ENCODE measurements at regions not wholly inside any gene's neighbourhood (a gene's known extent, or its start where the extent isn't known, plus 50 kb on each side); places are given as distances from the start of the nearest gene placed in this dataset.

- DNase-seq = no peak
Measured at GRCh38 chr4:34035225-34035624, 2209.1 kb downstream of the ARAP2 start.

GRCh38 chr4:34037280-34037679, 2207.0 kb downstream of the ARAP2 start:
- DNase-seq = no peak

- no peak for DNase-seq
Measured at GRCh38 chr4:34039766-34040165, 2204.5 kb downstream of the ARAP2 start.

GRCh38 chr4:34043131-34043530, 2201.2 kb downstream of the ARAP2 start:
- no peak for DNase-seq

- DNase-seq = no peak
Measured at GRCh38 chr4:34046580-34046979, 2197.7 kb downstream of the ARAP2 start.

- no peak for DNase-seq
Measured at GRCh38 chr4:34047363-34047762, 2197.0 kb downstream of the ARAP2 start.

GRCh38 chr4:34066126-34066525, 2178.2 kb downstream of the ARAP2 start:
- DNase-seq = no peak

GRCh38 chr4:34091451-34091850, 2152.9 kb downstream of the ARAP2 start:
- DNase-seq = no peak

- DNase-seq = no peak
Measured at GRCh38 chr4:34094114-34094513, 2150.2 kb downstream of the ARAP2 start.

- no peak for DNase-seq
Measured at GRCh38 chr4:34105311-34105710, 2139.0 kb downstream of the ARAP2 start.

GRCh38 chr4:34108391-34108790, 2135.9 kb downstream of the ARAP2 start:
- no peak for DNase-seq

- no peak for DNase-seq
Measured at GRCh38 chr4:34112573-34112972, 2131.7 kb downstream of the ARAP2 start.

- DNase-seq = no peak
Measured at GRCh38 chr4:34138385-34138784, 2105.9 kb downstream of the ARAP2 start.

- DNase-seq = no peak
Measured at GRCh38 chr4:34139346-34139745, 2105.0 kb downstream of the ARAP2 start.

GRCh38 chr4:34148322-34148908, 2095.9 kb downstream of the ARAP2 start:
- no peak for DNase-seq

GRCh38 chr4:34157547-34157946, 2086.8 kb downstream of the ARAP2 start:
- no peak for DNase-seq

GRCh38 chr4:34158878-34159277, 2085.4 kb downstream of the ARAP2 start:
- DNase-seq = no peak

- no peak for DNase-seq
Measured at GRCh38 chr4:34170946-34171345, 2073.4 kb downstream of the ARAP2 start.

- no peak for DNase-seq
Measured at GRCh38 chr4:34176609-34177008, 2067.7 kb downstream of the ARAP2 start.

GRCh38 chr4:34178476-34178875, 2065.8 kb downstream of the ARAP2 start:
- DNase-seq = no peak

- DNase-seq = no peak
Measured at GRCh38 chr4:34181311-34181841, 2062.9 kb downstream of the ARAP2 start.

- DNase-seq = no peak
Measured at GRCh38 chr4:34181891-34182290, 2062.4 kb downstream of the ARAP2 start.

GRCh38 chr4:34182306-34182705, 2062.0 kb downstream of the ARAP2 start:
- no peak for DNase-seq

GRCh38 chr4:34183926-34184325, 2060.4 kb downstream of the ARAP2 start:
- DNase-seq = no peak

- no peak for DNase-seq
Measured at GRCh38 chr4:34187056-34187455, 2057.3 kb downstream of the ARAP2 start.
